Kidney glomerular epithelial cell (primary cell): ENCODE measurements at regions not wholly inside any gene's neighbourhood (a gene's known extent, or its start where the extent isn't known, plus 50 kb on each side); places are given as distances from the start of the nearest gene placed in this dataset.
A peak's percentile ranks its signal among the peaks of the same experiment; 100 is the strongest.

Experiments used
- DNase-seq: peaks from one replicate; lab custom pipeline; 2025; lab: John Stamatoyannopoulos, UW

- peak; percentile 23 for DNase-seq
Observed at GRCh38 chr2:37837628-37838328, 87.3 kb upstream of the RMDN2 start.

DNA sequence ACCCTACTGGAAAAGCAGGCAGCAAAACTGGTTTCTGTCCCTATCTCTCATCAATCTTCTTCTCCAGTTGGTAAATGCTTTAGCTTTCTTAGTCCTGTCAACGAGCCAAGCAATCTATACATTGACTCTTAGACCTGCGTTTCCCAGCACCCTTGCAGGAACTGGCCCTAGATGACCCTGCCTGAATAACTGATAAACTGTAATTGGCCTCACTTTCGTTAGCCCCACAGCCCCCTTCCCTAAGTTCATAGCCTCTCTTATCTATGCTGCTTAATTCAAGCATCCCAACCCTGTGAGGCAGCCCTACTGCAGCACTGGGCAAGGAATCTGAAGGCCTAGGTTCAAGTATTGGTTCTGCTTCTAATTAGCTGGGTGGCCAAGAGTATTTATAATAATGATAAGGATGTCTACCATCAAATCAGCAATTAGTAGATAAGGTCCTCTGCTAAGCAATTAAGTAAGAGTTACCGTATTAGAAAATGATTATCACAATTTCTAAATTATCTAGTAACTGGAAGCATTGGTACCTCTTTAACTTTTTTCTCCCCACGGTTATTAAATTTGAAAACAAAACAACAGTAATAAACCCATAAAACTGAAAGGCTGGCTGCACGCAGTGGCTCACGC is 86.4 kb upstream of the RMDN2 start:
- no peak for DNase-seq

GRCh38 chr2:37839991-37840390 is 85.1 kb upstream of the RMDN2 start:
- no peak for DNase-seq

DNA sequence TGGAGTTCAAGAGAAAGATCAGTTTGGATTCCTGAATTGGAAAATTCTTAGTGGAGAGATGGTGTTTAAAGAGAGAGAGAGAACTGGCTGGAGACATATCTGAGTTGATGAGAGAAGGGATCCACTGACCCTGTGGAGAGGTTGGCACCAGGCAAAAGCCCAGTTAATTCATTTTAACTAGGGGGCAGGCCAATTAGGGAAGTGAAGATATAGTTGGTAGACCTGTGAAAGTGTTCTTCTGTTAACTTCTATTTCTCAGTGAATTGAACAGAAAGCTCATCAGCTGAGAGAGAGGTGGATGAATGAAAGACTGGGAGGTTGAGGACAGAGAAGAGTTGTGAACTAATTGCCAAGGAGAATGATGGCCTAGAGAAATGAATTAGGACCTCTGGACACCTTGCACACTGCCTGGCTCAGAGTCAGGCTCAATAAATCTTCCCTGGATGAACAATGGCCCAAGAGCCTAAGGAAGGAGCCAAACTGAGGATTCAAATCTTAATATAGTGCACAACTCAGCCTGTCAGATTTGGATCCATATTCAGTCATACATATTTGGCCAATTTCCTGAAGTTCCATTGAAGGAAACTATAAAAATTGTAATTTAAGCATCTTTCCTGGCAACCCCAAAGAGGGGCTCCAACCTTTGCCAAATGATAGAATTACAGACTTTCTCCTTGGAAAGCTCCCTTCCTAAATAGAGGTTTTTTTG is 82.2 kb upstream of the RMDN2 start:
- DNase-seq, result no peak

DNA sequence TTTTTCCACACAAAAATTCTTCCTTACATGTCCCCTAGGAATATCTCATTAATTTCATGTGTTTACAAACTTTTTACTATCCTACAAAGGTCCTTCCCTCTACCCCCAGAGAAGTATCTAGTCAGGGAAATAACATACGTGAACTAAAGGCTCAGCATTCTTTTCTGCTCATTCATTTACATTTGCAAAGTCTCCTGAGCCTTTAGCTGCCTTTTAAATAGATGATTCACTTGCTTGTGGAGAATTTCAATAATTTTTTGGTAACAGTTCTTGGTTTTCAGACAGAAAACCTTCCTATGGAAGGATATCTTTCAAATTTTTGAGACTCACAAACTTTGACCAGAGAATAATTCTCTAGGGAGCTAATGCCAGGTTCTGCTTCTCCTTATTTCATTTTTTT is 81.5 kb upstream of the RMDN2 start:
- DNase-seq, result peak; percentile 2

DNA sequence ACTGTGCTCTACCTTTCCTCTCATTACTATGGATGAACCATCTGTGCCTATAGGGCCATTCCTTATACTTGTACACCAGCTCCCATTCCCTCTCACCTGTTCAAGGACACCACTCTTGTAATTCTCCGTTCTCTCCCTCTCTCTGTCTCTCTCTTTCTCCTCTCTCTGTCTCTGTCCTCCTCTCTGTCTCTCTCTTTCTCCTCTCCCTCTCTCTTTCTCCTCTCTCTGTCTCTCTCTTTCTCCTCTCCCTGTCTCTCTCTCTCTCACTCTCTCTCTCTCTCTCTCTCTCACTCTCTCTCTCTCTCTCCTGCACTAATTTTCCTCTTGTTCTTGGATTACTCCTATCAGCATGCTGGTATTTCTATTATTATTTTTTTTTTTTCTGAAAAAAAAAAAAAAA is 78.9 kb upstream of the RMDN2 start:
- DNase-seq, result no peak

DNA sequence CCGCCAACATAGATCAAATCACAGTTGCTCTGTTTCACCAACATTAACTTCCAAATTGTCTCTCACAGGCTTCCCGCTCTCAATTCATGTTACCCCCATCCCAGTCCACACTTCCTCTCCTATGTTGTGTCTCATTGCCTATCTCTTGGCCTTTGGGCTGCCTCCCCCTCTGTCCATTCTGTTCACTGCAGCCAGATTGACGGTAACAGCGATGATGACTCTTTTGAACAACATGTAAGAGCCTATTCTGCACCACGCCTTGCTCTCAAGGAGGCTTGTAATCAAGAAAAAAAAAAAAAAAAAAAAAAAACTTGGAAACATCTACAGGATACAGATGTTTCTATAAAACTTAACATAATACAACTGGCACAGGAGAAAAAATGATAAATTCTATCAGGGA is 77.3 kb upstream of the RMDN2 start:
- DNase-seq, result no peak

GRCh38 chr2:37848451-37848850 is 76.6 kb upstream of the RMDN2 start:
- no peak for DNase-seq

- no peak for DNase-seq
Observed at GRCh38 chr2:37849911-37850310, 75.2 kb upstream of the RMDN2 start.

DNA sequence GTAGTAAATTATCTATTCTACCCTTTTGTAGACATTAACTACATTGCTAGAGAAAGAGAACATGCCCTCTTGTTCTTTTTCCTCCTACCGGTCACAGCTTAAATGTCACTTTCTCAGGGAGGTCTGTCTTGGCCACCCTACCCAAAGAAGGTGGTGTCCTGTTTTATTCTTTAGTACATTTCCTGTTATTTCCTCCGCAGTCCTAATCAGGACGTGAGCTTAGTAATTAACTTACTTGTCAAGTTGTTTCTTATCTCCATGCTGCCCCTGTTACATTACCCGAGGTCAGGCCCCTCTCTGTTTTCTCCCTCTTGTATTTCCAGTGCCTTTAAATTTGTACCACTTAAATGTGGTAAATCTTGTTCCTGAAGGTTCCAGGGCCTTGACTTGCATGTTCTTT is 73.7 kb upstream of the RMDN2 start:
- no peak for DNase-seq

- no peak for DNase-seq
Observed at GRCh38 chr2:37851828-37852584, 73.1 kb upstream of the RMDN2 start.

GRCh38 chr2:37852585-37853014 is 72.5 kb upstream of the RMDN2 start:
- DNase-seq, result no peak

DNA sequence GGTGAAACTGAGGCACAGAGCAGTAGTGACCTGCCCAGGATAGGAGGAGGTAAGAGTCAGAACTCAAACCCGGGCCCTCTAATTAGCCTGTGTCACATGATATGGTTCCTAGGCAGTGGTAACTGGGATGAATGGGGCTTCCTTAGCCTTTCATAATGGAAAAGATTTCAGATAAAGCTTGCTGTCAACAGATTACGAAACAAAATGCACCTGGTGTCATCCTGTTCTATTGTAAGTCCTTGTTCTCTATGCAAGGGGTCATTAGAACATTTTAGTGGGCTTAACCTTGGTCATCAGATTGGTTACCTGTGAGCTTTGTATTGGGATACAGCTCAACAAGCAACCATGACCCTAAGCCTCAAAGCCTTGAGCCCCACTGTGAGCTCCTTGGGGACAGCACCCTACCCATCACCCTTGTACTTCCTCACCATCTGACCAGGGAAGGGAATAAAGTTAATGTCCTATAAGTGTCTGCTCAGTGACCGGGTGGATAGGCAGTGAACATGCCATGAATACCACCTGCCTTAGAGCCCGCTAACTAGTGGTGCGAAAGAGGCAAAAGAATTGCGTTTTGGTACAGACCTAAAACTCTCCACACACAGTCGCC is 70.3 kb upstream of the RMDN2 start:
- no peak for DNase-seq

DNA sequence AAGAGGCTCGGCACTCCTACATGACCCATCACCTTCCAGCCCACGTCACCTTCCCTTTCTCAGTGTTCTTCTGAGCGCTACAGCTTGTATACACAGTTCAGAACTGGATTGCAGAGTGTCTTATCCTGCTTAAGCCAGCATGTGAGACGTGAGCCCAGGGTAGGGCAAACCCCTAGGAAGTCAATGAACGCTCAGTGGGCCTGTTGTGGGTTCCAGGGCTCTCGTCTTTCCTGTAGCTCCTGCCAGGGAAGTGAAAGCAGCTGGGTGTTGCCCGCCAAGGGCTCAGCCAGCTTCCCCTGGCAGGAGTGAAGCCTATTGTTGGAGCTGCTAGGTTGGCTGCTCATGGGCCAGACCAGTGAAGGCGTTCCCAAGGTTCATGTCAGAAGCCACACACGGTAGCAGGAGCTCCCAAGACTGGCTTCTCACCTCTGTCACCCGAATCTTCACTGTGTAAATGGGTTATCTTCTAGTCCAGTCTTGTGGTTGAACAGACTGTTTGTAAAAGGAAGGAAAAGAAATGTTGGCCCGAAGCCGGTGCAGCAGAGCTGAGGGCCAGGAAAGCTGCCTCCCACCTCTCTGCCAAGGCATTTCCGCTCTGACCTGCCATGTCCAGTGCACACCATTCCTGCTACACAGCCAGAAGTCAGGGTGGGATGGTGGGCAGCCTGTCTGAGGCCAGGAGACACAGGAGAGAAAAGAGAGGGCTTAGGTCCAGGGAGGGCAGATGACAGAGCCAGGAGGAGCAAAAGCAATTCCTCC is 69.6 kb upstream of the RMDN2 start:
- DNase-seq, result peak; percentile 7

DNA sequence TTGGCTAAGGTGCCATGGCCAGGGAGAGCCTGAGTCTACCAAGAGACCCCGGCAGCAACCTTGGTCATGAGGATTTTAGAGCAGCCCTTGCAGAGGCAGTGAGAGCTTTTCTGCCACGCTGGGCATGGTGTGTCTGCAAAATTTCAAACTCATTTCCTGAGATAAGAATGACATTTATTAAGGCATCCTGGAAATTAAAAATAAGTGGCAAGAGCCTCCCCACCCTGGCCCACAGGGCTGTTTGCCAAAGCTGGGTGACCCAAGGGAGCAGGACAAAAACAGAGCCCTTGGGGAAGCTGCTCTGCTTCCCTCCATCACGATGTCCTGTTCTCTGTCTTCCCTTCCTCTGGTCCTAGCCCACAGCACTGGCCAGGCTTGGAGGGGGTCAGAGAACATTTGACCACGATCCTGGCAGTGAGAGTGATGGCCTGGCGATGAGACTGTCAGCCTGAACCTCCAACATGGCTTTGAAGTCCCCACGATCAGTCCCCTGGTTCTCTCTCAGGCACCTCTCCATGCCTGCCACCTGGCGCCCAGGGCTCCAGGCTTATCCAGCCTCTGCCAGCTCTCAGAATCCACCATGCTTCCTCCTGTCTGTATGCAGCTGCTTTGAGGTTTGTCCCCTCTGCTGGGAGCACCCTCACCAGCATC is 68.9 kb upstream of the RMDN2 start:
- DNase-seq, result no peak

DNA sequence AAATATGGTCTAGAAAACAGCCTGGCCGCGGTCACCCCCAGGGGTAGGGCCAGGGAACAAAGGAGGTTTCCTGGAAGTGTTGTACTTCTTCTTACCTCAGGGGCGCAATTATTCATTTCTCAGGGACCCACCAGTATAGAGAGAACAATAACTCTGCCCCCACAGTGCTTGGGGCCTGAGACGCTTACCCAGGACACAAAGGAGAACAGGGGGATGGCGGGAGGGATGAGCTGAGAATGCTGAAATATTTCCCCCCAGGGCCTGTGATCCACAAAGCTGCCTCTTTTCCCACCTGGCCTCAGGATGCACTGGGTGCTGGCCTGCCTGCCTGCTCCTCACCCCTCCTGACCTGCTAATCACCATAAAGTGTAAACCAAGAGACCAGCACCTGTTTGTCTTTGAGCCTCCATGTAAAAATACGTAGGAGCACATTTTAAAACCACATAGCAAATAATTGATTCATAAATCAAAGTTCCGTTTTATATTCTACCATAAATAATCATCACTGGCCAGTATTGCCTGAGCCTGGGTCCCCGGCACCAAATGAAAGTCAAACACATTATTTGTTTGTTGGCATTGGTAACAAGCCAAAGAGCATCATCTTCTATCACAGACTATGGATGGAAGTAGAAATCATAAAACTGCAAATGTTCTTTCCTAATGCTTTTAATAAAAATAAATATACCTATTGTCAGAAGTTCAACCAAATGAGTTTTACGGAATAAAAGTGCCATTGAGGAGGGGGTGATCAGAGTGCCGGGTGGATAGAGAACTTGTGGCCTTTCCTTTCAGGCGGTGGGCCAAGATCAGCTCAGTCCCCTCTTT is 67.3 kb upstream of the RMDN2 start:
- no peak for DNase-seq

DNA sequence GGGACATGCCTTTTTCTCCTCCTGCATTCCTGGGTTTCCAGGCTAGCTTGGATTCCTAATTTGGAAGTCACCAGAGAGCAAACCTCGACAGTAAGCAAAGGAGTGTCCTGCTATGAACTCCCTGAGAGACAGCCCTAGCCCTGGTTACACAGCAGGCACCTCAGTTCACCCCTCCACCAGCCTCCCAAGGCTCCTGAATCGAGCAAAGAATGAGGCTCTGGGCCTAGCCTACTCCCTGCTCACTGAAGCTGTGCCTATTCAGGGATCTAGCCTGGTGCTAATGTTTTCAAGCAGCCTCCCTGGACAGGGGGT is 66.7 kb upstream of the RMDN2 start:
- peak; percentile 10 for DNase-seq

DNA sequence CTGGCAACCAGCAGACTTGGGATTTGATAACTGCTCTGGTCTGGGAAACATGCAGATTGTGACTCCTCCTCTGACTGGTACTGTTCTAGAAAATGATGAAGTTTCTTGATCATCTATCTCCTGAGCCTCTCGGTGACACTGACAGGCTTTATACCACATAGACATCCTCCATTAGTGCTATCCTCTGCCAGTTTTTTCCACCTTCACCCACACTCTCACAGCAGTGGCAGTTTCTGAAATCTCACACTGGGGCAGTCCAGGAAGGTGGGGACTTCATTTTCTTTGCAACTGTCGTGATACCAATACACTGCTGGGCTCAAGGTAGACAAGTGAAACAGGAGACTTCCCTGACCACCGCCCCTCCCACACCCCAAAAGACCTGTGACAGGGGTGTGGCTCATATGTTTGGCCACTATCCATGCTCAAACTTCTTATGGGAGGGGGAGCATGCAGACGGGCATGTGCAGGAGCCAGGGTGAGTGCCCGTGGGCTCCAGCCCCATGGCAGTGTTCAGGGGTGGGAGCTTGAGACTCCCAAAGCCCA is 66.3 kb upstream of the RMDN2 start:
- DNase-seq, result no peak

DNA sequence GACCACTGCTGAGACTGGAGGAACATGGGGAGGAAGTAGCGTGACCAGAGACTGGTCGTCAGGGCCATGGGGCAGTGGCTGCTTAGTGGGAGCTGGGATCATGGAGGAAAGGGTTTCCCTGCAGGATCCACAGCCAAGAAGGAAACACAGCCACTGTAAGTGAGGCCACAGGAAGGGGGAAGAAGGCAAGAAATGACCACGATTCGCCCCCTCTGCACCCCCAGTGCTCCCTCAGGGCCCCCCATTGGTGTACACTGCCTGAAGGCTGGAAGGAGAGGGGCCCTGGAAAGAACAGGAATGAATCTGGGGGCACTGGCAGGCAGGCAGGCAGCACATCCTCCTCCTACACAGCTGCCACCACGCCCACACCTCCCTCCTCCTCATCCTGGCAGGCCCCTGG is 62.5 kb upstream of the RMDN2 start:
- no peak for DNase-seq

- DNase-seq, result no peak
Observed at GRCh38 chr2:37864217-37864616, 60.9 kb upstream of the RMDN2 start.
